HFFc6 (cell line): ENCODE measurements at regions not wholly inside any gene's neighbourhood (a gene's known extent, or its start where the extent isn't known, plus 50 kb on each side); places are given as distances from the start of the nearest gene placed in this dataset.

Source experiments
- DNase-seq: peaks from one replicate; pipeline ENCODE4 v3.0.0-alpha.2; 2018
- H3K27ac Mint-ChIP-seq: 2 replicates; pipeline ENCODE4 v1.8.0; 2020; ENCODE audit warnings: mild to moderate bottlenecking, mixed read lengths
- H3K27me3 Mint-ChIP-seq: 2 replicates; pipeline ENCODE4 v1.8.0; 2021; ENCODE audit warnings: mild to moderate bottlenecking, moderate library complexity, mixed read lengths; ENCODE audit not compliant: insufficient read depth
- H3K36me3 Mint-ChIP-seq: 2 replicates; pipeline ENCODE4 v1.8.0; 2021; ENCODE audit warnings: low read depth, mixed read lengths
- H3K4me1 Mint-ChIP-seq: 2 replicates; pipeline ENCODE4 v1.8.0; 2020; ENCODE audit warnings: low read depth, mixed read lengths
- H3K4me3 Mint-ChIP-seq: 2 replicates; pipeline ENCODE4 v1.8.0; 2020; ENCODE audit warnings: mild to moderate bottlenecking, moderate library complexity, mixed read lengths
- H3K9me3 Mint-ChIP-seq: 2 replicates; pipeline ENCODE4 v1.8.0; 2020; ENCODE audit warnings: mild to moderate bottlenecking, mixed read lengths
- TF ChIP-seq, protein P1 (sequence below): fragments of 200-600 bp; sonication (generic); IDR thresholded peaks from 2 replicates; pipeline ENCODE4 v1.5.0; 2021; ENCODE audit warnings: antibody characterized with exemption, mild to moderate bottlenecking

DNA sequence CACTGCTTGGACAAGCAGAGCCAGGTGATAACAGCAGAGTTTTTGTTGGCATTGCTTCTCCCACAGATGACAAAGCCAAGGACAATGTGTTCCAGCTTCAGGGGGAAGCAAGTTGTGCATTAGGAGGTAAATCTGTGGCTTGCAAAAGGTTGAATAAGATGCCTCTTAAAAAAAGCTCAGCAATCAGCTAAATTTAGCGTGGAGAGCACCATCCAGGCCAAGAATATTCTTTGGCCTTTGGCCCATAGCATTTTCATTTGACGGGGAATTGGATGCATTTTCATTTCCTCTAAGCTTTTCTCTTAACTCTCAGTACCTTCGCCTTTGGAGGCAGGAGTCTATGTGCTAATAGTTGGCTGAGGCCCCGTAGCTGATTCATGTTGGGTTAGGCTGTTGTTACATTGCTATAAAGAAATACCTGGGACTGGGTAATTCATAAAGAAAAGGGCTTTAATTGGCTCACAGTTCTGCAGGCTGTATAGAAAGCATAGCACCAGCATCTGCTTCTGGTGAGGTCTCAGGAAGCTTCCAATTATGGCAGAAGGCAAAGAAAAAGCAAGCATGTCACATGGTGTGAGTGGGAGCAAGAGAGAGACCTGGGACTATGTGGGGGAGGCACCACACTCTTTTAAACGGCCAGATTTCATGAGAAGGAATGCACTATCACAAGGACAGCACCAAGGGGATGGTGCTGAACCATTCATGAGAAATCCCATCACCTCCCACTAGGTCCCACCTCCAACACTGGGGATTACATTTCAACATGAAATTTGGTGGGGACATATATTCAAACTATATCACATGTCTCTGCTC, 350.1 kb upstream of the C11orf87 start:
- DNase-seq: no peak
- H3K27ac Mint-ChIP-seq: no peak overlapping the region
- H3K27me3 Mint-ChIP-seq: peaks cover 4% of the 10 kb centered on the region
- peaks cover 6% of the 10 kb centered on the region; the same call in 1 of the 2 replicates for H3K9me3 Mint-ChIP-seq
- TF ChIP-seq, protein P1, sequence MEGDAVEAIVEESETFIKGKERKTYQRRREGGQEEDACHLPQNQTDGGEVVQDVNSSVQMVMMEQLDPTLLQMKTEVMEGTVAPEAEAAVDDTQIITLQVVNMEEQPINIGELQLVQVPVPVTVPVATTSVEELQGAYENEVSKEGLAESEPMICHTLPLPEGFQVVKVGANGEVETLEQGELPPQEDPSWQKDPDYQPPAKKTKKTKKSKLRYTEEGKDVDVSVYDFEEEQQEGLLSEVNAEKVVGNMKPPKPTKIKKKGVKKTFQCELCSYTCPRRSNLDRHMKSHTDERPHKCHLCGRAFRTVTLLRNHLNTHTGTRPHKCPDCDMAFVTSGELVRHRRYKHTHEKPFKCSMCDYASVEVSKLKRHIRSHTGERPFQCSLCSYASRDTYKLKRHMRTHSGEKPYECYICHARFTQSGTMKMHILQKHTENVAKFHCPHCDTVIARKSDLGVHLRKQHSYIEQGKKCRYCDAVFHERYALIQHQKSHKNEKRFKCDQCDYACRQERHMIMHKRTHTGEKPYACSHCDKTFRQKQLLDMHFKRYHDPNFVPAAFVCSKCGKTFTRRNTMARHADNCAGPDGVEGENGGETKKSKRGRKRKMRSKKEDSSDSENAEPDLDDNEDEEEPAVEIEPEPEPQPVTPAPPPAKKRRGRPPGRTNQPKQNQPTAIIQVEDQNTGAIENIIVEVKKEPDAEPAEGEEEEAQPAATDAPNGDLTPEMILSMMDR: no peak
- H3K4me1 Mint-ChIP-seq: no peaks in the 10 kb centered on the region
- peaks cover 6% of the 10 kb centered on the region; the same call in 1 of the 2 replicates for H3K36me3 Mint-ChIP-seq
- no peak overlapping the region for H3K4me3 Mint-ChIP-seq

DNA sequence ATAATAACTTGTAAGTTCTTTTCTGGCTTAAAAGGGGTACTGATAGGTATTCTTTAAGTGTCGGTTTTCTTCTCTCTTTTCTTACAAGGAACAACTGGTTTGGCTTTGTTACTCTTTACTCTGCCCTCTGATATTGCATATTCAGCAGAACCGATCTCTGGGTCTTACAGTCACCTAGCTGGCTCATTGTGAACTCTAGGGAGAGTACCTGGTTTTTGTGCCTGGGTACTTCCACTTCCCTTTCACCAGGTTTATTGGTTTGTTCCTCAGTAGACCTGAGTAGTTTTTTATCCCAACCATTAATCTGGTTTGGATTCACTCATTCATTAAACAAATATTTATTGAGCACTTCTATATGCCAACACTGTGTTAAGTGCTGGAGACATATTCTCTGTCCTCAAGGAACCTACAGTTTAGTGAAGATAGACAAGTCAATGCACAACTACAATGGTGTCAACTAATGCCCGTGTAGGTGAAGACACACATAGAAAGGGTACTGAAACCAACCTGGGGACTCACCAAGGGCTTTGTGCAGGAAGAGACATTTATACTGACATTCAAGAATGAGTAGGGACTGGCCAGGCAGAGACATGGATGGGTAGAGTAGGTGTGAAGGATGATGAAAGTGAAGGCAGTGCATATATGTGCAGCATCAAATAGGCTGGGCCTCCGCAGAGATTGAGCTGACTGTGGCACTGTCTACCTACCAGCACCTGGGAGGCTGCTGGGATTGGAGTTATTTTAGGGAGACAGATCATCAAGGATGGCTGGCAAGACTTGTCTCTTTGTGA, 348.8 kb upstream of the C11orf87 start:
- H3K4me3 Mint-ChIP-seq: no peak overlapping the region
- no peak overlapping the region for H3K27ac Mint-ChIP-seq
- DNase-seq: no peak
- TF ChIP-seq, protein P1: no peak
- H3K27me3 Mint-ChIP-seq: peaks cover 4% of the 10 kb centered on the region
- peaks cover 6% of the 10 kb centered on the region; the same call in 1 of the 2 replicates for H3K9me3 Mint-ChIP-seq
- peaks cover 6% of the 10 kb centered on the region; the same call in 1 of the 2 replicates for H3K36me3 Mint-ChIP-seq
- H3K4me1 Mint-ChIP-seq: no peaks in the 10 kb centered on the region

DNA sequence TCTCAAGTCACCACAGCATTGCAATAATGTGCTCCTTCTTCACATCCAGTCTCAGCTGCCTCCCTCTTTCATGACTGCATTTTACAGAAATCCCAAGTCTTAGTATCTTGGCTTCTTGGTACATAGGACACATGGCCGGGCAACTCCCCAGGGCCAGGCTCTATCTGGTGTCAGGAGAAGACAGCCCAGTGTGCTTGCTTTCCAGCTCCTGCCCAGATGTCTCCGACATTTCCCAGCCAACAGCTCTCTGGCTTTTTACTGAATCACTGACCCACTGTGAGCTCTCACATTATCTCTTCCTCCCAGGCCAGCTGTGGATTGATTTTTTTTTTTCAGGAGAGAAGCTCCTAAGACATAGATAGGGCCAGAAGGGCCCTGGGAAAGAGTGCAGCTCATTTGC, 346.0 kb upstream of the C11orf87 start:
- peaks cover 4% of the 10 kb centered on the region for H3K27me3 Mint-ChIP-seq
- H3K4me1 Mint-ChIP-seq: no peaks in the 10 kb centered on the region
- H3K27ac Mint-ChIP-seq: no peak overlapping the region
- TF ChIP-seq, protein P1: no peak
- H3K36me3 Mint-ChIP-seq: no peaks in the 10 kb centered on the region; the same call in 1 of the 2 replicates
- DNase-seq: no peak
- H3K4me3 Mint-ChIP-seq: no peak overlapping the region
- no peaks in the 10 kb centered on the region; the same call in 1 of the 2 replicates for H3K9me3 Mint-ChIP-seq

DNA sequence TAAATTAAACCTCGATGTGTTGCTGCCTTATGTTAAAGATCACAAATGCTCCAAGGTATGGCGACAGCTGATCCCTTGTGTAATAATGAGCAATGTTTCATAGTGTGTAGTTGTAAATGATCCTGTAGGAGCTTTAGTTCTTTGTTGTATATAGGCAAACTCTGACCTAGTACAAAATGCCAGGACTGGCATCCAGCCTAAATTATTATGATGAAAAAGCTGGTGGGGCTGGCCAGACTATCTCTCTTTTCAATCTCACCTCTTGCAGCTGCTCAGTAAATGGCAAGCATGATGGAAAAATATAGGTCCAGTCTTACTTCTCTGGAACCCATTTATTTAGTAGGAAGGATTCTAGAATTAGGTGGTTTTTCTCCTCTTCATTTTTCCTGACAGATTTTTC, 345.1 kb upstream of the C11orf87 start:
- Mint-ChIP-seq H3K4me3 (no peak overlapping the region), H3K36me3 (no peaks in the 10 kb centered on the region), H3K27ac (no peak overlapping the region), H3K4me1 (no peaks in the 10 kb centered on the region), H3K27me3 (peaks cover 4% of the 10 kb centered on the region), H3K9me3 (no peaks in the 10 kb centered on the region)
- TF ChIP-seq, protein P1: no peak
- DNase-seq: no peak

DNA sequence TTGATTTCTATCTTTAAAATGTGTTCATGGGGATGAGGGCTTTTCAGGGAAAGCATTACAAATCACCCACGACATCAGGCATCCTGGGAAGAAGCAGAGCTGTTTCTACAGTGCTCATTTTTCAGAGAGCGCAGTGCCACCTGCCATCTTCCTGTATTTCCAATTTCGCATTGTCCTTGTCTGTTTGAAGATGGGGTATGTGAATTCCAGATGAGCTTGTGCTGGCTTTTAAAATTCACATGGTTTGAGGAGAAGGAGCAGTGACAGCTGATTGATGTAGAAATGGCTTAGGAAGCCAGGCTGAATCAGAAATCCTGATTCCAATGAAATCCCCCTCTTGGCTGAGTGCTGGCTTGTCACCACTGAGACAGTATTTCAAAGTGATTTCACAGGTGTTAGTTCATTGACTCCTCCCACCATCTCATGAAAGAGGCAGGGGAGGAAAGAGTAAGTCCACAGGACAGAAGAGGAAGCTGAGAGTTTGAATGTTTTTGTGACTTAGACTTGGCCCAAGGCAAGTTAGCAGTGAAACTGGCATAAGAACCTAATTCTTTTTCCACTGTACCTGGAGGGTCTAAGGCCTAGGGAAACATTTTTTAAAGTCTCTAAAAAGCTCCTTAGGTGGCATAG, 344.6 kb upstream of the C11orf87 start:
- TF ChIP-seq, protein P1: no peak
- no peak overlapping the region for H3K4me3 Mint-ChIP-seq

More for the DNA sequence above, 344.6 kb upstream of the C11orf87 start:
- Mint-ChIP-seq H3K9me3 (no peaks in the 10 kb centered on the region), H3K36me3 (no peaks in the 10 kb centered on the region), H3K27ac (no peak overlapping the region), H3K4me1 (no peaks in the 10 kb centered on the region), H3K27me3 (peaks cover 4% of the 10 kb centered on the region)
- DNase-seq: no peak
